ENCODE measurements at regions not wholly inside any gene's neighbourhood (a gene's known extent, or its start where the extent isn't known, plus 50 kb on each side); places are given as distances from the start of the nearest gene placed in this dataset.

DNA sequence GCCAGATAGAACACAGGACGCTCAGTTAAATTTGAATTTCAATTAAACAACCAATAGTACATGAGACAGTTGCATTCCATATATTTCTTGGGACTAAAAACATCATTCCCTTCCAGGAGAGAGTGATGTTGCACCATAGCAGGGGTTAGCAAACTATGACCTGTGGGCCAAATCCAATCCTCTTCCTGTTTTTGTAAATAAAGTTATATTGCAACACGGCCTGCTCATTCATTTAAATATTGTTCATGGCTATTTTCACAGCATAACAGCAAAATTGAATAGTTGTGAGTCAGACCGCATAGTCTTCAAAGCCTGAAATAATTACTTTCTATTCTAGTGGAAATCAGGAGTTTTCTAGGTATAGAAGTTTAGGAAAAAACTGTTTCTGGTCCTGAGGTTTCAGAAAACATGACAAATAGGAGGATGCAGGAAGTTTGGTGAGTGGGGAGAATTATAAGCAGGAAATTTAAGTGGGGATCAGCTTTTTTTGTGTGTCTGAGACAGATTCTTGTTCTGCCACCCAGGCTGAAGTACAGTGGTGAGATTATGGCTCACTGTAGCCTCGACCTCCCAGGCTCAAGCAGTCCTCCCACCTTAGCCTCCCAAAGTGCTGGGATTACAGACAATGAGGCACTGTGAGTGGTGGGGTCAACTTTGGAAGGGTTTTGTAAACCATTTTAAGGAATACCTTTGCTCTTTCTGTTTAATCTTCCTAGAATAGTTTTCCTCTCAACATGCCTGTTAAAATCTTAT, 131.5 kb downstream of the SOCS6 start (continued):
- TF ChIP-seq, protein P1, sequence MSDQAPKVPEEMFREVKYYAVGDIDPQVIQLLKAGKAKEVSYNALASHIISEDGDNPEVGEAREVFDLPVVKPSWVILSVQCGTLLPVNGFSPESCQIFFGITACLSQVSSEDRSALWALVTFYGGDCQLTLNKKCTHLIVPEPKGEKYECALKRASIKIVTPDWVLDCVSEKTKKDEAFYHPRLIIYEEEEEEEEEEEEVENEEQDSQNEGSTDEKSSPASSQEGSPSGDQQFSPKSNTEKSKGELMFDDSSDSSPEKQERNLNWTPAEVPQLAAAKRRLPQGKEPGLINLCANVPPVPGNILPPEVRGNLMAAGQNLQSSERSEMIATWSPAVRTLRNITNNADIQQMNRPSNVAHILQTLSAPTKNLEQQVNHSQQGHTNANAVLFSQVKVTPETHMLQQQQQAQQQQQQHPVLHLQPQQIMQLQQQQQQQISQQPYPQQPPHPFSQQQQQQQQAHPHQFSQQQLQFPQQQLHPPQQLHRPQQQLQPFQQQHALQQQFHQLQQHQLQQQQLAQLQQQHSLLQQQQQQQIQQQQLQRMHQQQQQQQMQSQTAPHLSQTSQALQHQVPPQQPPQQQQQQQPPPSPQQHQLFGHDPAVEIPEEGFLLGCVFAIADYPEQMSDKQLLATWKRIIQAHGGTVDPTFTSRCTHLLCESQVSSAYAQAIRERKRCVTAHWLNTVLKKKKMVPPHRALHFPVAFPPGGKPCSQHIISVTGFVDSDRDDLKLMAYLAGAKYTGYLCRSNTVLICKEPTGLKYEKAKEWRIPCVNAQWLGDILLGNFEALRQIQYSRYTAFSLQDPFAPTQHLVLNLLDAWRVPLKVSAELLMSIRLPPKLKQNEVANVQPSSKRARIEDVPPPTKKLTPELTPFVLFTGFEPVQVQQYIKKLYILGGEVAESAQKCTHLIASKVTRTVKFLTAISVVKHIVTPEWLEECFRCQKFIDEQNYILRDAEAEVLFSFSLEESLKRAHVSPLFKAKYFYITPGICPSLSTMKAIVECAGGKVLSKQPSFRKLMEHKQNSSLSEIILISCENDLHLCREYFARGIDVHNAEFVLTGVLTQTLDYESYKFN (CRISPR knock-in tag; conservative IDR thresholded peaks at IDR 0.05): peak; percentile 82
- peak; percentile 69 for TF ChIP-seq HDAC2 (CRISPR knock-in tag; IDR thresholded peaks at IDR 0.05)
- TF ChIP-seq ELF1 (CRISPR knock-in tag; IDR thresholded peaks at IDR 0.05): peak; percentile 67
- TF ChIP-seq TBL1XR1 (IDR thresholded peaks at IDR 0.05; ENCODE audit: borderline replicate concordance, low read length, partially characterized antibody): peak; percentile 22
- TF ChIP-seq FOXJ3 (CRISPR knock-in tag; IDR thresholded peaks at IDR 0.05; ENCODE audit: borderline replicate concordance): peak; percentile 32; the same call in 1 of the 2 replicates
- no peak for TF ChIP-seq MTA3 (CRISPR knock-in tag; IDR thresholded peaks at IDR 0.05)
- TF ChIP-seq NR2C2 (CRISPR knock-in tag; IDR thresholded peaks at IDR 0.05; ENCODE audit: borderline replicate concordance): peak; percentile 79
- no peak for TF ChIP-seq ZNF883 (CRISPR knock-in tag; IDR thresholded peaks at IDR 0.05; ENCODE audit: not compliant biosample characterization)
- TF ChIP-seq SOX6 (IDR thresholded peaks at IDR 0.05): no peak
- peak; percentile 70 for TF ChIP-seq SOX6 (CRISPR knock-in tag; IDR thresholded peaks at IDR 0.05)
- TF ChIP-seq SOX5 (CRISPR knock-in tag; IDR thresholded peaks at IDR 0.05; ENCODE audit: borderline replicate concordance): peak; percentile 55; the same call in 1 of the 2 replicates
- peak; percentile 23; the same call in 1 of the 2 replicates for TF ChIP-seq TRIM24 (CRISPR knock-in tag; IDR thresholded peaks at IDR 0.05)
- TF ChIP-seq ZNF615 (CRISPR knock-in tag; IDR thresholded peaks at IDR 0.05; ENCODE audit: borderline replicate concordance): no peak
- TF ChIP-seq GATAD1 (CRISPR knock-in tag; IDR thresholded peaks at IDR 0.05): peak; percentile 35; the same call in 1 of the 2 replicates
- peak; percentile 87 for TF ChIP-seq NCOA2 (CRISPR knock-in tag; IDR thresholded peaks at IDR 0.05)
- peak; percentile 41; the same call in 1 of the 2 replicates for TF ChIP-seq SALL1 (CRISPR knock-in tag; IDR thresholded peaks at IDR 0.05)
- no peak for TF ChIP-seq KMT2B (CRISPR knock-in tag; IDR thresholded peaks at IDR 0.05)
- TF ChIP-seq DPF2 (CRISPR knock-in tag; IDR thresholded peaks at IDR 0.05; ENCODE audit: borderline replicate concordance, low read depth): 0 out of 2 replicates have a peak, but pooled peaks have one; percentile 52
- TF ChIP-seq KAT8 (CRISPR knock-in tag; IDR thresholded peaks at IDR 0.05): peak; percentile 67; the same call in 1 of the 2 replicates
- 0 out of 2 replicates have a peak, but pooled peaks have one; percentile 50 for TF ChIP-seq IRF2 (CRISPR knock-in tag; IDR thresholded peaks at IDR 0.05)
- TF ChIP-seq FOSL2 (CRISPR knock-in tag; IDR thresholded peaks at IDR 0.05): peak; percentile 77
- peak; percentile 76 for TF ChIP-seq RARA (CRISPR knock-in tag; IDR thresholded peaks at IDR 0.05)
- TF ChIP-seq, protein P2, sequence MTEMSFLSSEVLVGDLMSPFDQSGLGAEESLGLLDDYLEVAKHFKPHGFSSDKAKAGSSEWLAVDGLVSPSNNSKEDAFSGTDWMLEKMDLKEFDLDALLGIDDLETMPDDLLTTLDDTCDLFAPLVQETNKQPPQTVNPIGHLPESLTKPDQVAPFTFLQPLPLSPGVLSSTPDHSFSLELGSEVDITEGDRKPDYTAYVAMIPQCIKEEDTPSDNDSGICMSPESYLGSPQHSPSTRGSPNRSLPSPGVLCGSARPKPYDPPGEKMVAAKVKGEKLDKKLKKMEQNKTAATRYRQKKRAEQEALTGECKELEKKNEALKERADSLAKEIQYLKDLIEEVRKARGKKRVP (CRISPR knock-in tag; IDR thresholded peaks at IDR 0.05): peak in 1 of 2 experiments; percentile 92; a peak in 2 of 4 replicates
- 0 out of 2 replicates have a peak, but pooled peaks have one; percentile 12 for TF ChIP-seq MIXL1 (CRISPR knock-in tag; IDR thresholded peaks at IDR 0.05)
- no peak for TF ChIP-seq NCOA1 (CRISPR knock-in tag; IDR thresholded peaks at IDR 0.05)
- TF ChIP-seq SAP130 (CRISPR knock-in tag; IDR thresholded peaks at IDR 0.05; ENCODE audit: low read depth): peak; percentile 61
- no peak for TF ChIP-seq HNRNPL (IDR thresholded peaks at IDR 0.05; ENCODE audit: low read depth, low read length)
- TF ChIP-seq ZNF556 (CRISPR knock-in tag; IDR thresholded peaks at IDR 0.05; ENCODE audit: borderline replicate concordance): 0 out of 2 replicates have a peak, but pooled peaks have one; percentile 43

Data from HepG2 (cell line).